ENCODE measurements at regions not wholly inside any gene's neighbourhood (a gene's known extent, or its start where the extent isn't known, plus 50 kb on each side); places are given as distances from the start of the nearest gene placed in this dataset.
A peak's percentile ranks its signal among the peaks of the same experiment; 100 is the strongest.

DNA sequence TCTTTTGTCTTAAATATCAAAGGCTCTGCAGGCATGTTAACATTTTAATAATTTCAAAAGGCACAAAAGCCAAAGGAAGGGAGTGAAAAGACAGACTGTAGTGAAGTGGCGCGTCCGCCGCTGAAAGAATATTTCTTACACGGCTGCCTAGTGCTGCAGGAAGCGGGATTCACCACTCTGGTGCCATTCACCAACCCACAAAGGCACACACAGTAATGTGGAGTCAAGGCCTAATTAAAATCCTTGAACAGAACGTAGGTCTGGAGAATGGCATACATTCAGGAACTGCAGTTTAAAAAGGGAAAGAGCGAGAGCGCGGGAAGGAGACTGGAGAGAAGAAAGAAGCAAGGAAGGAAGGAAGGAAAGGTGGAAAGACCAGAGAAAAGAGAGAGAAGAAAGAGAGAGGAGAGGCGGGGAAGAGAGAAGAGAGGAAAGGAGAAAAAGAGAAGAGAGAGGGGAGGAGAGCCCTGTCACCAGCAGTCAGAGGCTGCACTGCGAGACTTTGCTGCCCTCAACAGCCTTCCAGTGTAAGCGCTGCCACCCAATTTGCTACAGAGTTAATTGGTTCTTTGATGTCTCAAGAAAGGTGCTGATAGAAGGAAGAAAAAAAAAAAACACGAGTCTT, 554.0 kb downstream of the MDFIC start:
- DNase-seq (ENCODE audit: low spot score): peak; percentile 42

DNA sequence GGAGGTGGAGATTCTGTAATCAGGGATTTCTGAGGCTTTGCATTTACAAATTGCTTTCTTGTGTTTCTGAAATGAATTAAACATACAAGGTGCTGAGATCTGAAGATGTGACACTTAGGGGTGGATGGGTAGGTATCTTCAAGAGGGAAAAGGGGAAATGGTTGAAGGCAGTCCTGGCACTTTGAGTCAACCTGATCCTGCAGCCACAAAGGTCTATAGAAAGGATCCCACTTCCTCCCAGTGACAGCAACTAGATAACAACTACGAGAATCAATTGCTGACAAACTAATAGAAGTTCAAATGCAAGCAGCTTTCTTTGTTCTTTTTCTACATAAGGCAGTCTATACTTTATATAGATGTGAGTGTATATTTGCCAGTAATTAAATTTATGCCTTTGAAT, 553.3 kb downstream of the MDFIC start:
- no peak for DNase-seq (ENCODE audit: low spot score)

DNA sequence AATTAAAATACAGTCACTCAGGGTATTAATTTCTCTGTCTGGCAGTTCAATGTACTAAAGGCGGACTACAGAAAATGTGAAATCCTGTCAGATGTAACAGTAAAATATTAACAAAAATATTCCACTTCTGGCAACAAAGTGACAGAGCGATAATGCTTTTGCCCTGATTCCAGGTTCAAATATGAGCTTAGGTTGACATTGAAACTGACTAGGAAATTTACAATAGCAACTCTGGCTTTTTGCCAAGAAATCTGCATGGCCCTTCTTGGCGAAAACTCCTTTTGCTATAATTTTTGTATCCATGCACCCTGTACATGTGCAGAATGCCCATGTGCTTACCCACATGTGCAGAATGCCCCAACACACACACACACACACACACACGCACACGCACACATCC, 552.2 kb downstream of the MDFIC start:
- DNase-seq (ENCODE audit: low spot score): peak; percentile 6

DNA sequence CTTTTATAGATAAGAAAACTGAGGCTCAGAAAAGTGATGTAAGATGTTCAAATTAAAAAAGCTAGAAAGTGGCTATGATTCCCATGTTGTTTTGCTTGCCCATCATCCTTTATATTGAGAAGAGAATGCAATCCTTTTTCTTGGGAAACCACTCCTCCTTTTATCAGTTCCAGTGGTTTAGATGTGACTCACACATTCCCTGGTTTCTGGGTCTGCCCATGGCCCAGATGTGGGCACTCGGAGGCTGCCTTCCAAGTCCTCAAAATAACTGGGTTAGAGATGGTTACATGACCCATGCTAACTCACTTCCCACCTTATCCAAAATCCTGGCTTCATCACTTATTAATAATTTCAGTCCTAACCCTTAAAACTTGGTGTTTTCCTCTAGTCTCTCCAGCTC, 550.0 kb downstream of the MDFIC start:
- DNase-seq (ENCODE audit: low spot score): no peak

DNA sequence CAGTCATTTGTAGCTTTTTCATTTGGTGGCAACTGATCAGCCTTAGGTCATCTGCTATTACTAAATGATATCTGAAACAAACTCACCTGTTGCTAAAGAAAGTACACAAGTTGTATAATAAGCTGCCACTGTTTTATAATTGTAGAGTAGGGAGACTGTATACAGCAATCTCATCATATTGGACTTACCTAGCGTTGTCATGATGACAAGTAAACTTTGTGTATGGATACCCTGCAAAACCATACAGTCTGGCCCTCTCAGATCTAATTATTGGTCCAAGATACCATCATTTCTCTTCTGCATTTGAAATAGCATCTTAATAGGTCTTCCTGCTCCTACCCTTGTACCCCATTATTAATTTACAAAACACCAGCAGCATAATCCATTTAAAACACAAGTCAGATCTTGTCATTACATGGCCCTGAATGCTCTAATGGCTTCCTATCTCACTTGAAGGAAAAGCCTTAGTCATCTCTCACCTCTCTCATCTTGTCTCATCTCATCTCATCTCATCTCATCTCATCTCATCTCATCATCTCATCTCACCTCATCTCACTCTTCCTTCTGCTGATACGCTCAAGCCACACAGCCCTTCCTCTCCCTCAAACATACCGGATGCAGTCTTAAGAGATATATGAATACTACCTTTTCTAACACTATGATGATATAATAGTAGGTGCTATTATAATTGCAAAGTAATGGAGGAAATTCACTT, 540.6 kb downstream of the MDFIC start:
- DNase-seq (ENCODE audit: low spot score): no peak

DNA sequence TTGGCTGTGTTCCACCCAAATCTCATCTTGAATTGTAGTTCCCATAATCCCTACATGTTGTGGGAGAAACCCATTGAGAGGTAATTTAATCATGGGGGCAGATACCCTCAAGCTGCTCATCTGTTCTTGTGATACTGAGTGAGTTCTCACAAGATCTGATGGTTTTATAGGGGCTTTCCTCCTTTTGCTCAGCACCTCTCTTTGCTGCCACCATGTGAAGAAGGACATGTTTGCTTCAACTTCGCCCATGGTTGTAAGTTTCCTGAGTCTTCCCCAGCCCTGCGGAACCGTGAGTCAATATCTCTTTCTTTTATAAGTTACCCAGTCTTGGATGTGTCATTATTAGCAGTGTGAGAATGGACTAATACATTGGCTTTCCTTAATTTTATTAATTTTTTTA, 527.8 kb downstream of the MDFIC start:
- DNase-seq (ENCODE audit: low spot score): no peak

DNA sequence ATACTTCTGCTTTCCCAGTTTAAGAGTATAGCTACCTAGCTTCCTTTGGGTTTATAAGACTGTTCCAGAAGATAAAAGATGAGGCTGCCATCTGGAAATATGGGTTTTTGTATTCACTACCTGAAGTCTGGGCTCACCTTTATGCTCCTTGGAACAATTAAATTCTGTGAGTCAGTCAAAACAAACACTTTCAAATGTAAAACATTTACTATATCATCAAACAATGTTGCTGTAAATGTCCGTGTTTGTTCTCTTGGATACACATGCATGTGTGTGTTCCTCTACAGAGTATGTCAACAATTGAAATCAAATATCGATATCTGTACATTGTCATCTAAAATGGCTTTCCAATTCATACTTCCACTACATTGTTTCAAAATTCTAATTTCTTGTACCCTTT, 525.6 kb downstream of the MDFIC start:
- DNase-seq (ENCODE audit: low spot score): no peak

DNA sequence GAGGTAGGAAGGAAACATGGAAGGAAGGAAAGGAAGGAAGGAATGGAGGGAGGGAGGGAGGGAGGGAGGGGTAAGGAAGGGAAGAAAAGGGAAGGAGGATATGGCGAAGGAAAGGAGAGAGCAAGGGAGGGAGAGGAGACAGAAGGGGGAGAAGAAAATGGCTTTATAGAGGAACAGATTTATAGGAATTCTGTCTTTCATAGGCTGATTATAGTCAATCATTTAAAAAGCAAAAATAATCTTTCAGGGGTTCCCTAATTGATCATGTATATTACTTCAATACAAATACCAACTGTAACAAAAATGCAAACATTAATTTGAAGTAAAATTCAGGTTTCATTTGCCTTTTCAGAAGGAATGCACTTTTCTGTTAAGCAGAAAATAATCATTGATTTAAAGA, 519.1 kb downstream of the MDFIC start:
- DNase-seq (ENCODE audit: low spot score): no peak

DNA sequence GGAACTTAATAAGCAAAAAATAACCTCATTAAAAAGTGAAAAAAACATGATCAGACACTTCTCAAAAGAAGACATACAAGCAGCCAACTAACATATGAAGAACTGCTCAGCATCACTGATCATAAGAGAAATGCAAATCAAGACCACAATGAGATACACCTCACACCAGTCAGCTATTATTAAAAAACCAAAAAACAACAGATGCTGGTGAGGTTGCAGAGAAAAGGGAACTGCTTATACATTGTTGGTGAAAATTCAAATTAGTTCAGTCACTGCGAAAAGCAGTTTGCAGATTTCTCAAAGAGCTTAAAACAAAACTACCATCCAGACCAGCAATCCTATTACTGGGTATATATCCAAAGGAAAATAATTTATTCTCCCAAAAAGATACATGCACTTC, 513.3 kb downstream of the MDFIC start:
- DNase-seq (ENCODE audit: low spot score): no peak

DNA sequence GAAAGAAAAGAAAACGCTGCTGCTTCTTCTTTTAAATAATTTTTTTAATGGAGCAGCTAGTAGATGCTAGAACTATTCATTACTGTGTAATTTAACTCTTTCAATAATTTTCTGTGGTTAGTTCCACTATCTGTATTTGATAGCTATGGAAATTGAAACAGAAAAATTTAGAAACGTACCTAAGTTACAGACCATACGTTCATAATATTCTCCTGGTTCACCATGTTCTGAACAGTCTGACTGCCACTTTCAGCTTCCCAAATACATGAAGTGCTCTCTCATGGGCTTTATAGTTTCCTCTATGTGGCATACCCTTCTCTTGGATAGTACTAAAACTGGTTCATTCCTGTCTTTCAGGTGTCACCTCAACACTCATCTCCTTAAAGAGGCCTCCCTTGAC, 508.0 kb downstream of the MDFIC start:
- DNase-seq (ENCODE audit: low spot score): no peak

DNA sequence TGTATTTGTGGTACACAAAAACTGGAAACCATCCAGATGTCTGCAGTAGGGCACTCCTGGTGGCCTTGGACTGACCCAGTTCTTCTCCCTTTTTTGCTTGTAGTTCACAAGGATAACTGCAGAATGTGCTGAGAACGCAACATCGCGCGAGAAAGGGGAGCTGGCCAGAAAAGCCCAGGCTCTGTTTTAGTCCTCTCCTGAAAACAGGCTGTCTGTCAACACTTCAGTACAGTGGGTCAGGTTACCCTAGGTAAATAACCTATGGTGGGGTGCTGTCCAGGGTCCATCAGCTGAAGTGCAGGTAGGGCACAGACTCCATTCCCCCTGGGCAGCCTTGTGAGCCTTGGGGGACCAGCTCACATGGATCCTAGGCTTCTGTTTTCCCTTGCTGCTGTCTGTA, 495.8 kb downstream of the MDFIC start:
- no peak for DNase-seq (ENCODE audit: low spot score)

DNA sequence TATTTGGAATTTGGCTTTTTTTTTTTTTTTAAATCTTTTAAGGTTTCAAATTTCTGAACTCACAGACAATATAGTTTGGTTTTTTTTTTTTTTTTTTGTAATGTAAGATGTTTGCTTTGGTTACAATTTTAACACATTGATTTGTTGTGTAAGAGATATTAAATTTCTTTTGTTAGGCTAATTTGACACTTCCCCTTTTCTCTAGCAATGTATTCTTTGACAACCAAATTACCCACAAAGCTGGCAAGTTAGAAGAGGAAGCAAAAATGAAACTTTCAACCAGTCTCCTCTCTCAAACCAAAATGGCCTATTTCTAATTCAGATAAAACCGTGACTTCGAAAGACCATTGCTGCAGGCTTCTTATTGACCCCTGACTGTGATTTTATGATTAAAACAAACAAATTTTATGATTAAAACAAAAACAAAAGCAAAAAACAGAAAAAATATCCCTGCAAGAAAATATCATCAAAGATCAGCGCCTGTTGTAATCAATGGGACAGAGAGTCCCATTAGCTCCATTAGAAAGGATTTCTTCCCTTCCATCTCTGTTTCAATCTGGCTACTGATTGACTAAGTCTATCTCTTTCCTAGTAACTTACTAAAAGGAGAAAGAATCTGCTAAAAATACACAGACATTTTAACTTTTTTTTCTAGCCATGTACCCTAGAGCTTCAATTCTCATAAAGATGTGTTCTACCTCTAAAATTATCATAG, 489.2 kb downstream of the MDFIC start:
- DNase-seq (ENCODE audit: low spot score): peak; percentile 7

DNA sequence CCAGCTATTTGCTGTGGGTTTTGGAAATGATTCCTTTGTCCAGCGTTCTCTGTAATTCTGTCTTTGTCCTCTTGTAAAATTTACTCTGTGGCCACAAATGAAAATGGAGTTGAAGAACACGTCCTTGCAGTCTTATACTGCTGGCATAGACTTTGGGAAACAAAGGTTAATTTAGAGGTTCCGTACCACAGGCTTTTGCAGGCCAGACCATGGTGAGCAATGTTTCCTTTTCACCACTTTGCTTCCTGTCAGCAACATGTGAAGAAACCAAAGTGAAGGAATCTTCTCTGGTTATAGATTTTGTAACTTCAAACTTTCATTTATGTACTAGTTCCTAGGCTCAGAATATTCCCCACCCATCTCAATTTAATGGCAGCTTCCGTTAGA, 488.5 kb downstream of the MDFIC start:
- DNase-seq (ENCODE audit: low spot score): no peak

DNA sequence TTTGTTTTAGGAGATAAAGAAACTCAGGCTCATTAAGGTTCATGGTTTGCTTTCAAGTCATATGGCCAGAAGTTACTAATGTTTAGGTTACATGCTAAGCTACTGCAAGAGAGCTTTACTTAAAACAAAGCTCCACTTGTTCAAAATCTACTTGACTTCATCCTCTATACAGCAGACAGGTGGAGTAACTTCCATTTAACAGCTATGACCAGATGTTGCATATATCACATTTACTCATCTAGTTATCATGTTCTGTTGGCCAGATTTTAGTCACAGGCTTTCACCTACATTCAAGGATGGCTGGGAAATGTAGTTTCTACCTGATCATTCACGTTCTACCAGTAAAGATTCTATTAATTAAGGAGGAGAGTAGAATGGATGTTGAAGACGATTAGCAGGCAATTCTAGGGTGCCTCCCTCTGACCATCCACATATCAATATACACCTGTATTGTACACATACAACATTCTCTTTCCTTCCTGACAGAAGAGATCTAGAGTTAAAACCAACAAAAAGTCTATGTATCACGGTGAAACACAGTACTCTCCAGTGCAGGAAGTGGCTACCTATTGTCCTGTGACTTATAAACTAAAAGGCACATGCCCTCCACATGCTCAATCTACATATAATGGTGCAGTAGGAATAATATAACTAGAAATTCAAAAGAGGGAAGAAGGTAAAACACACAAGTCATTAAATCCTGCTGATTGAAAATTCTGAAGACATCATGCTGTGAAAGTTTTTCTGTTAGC, 488.0 kb downstream of the MDFIC start:
- DNase-seq (ENCODE audit: low spot score): no peak

DNA sequence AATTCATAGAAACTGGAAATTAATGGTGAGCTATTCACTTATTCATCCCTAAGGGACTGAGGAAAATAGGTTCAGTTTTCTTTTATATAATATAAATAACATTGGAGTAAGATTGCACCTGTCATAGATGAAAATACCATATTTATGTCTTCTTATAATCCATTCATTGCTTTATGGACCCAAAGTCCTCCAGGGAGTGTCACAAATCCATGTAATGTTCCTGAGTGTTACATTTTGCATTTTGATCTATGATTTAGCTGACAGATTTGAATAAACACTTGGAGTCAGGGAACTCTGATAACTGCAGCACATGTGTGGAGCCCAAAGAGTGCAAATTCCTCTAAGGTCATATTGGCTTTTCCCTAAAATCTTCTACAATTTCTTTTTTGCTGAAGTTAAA, 484.3 kb downstream of the MDFIC start:
- DNase-seq (ENCODE audit: low spot score): no peak

DNA sequence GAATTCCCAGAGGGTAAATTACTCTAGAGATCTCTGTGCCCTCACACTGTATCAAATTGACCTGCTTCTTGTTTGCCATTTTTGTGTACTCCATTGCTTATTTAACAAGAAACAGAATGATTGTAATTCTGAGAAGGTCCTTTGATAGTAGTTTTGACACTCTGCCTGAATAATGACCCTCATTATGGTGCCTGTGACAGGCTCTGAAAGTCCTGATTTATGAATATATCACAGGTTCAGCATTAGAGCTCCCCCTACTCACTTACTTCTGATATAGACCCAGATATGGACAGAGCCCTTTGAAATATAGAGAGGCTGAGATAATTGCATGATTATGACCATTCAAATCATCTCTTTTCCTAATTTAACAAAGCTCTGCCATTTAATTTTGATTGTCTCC, 465.2 kb downstream of the MDFIC start:
- DNase-seq (ENCODE audit: low spot score): no peak

DNA sequence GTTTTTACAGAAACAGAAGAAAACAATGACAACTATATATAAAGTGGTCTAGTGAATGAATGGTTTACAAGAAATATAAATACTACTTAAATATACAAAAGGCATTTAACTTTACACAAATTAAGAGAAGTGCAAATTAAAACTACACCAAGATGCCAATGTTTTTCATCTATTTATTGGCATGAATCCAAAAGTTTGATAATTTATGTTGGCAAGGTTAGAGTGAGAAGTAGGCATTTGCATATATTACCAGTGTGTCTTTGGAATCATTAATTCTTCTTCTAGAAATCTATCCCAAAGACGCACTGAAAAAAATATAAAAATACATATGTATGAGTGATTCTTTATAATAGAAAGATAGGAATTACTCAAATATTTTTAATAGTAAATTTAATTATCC, 457.4 kb downstream of the MDFIC start:
- DNase-seq (ENCODE audit: low spot score): no peak

DNA sequence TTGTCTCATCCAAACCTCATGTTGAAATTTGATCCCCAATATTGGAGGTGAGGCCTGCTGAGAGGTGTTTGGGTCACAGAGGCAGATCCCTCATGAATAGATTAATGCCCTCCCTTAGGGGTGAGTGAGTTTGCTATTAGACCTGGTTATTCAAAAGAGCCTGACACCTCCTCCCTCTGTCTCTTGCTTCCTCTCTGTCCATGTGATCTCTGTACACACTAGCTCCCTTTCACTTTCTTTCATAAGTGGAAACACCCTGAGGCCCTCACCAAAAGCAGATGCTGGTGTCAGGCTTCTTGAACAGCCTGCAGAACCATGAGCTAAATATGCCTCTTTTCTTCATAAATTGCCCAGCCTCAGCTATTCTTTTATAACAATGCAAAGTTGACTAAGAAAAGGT, 447.1 kb downstream of the MDFIC start:
- DNase-seq (ENCODE audit: low spot score): no peak

DNA sequence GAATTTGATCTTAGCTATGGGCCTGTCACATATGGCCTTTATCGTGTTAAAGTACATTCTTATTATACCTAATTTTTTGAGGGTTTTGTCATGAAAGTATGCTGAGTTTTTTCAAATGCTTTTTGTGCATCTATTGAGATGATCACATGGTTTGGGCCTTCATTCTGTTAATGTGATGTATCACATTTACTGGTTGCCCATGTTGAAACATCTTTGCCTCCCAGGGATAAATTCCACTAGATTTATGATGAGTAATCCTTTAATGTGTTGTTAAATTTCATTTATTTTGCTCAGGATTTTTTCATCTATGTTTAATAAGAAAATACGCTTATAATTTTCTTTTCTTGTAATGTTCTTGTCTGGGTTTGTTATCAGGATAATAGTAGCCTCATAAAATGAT, 442.0 kb downstream of the MDFIC start:
- no peak for DNase-seq (ENCODE audit: low spot score)

DNA sequence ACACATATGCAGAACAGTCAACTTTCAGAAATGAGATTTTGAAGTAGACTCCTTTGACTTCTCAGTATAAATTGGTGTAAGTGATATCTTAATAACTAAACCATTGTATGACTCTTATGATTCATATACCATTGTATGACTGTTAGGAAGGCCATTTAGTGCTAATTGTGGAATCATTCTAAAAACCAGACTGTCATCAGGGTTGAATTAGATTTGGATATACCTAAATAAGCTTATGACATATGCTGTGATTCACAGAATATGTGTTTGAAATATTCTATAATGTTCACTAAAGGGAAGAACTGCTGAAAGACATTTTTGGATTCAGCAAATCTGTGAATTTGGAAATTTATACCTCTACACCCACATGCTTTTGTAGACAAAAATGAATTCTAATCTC, 438.1 kb downstream of the MDFIC start:
- no peak for DNase-seq (ENCODE audit: low spot score)

DNA sequence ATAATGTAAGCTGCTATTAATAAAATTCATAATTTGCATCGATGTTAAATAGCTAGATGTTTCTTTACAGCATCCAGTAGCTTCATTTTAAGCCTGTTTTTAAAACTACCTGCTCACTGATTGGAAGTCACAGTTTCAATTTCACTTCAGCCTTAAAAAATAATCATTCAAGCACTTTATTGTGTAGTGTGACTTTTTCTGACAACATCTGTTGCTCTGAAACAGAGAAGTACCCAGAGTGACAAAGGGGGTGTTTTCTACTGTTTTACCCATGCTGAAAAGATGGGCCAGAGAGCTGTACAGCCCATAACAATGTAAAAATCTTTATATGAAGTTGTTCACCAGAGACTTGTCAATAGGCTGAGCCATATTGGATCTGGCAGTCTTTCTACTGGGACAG, 437.2 kb downstream of the MDFIC start:
- DNase-seq (ENCODE audit: low spot score): no peak

DNA sequence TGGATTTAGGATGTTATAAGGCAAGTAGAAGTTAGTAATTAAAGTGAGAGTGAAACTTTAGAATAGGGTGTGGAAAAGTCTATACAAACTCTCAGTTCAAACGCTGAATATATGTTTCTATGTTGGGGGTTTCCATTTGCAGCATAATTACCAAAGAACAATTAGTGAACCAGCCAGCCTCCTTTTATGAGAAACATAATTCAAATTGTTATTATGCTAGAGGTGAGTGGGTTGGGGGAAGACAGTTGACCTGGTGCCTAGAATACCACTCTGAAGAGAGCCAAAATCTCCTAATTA, 435.8 kb downstream of the MDFIC start:
- DNase-seq (ENCODE audit: low spot score): no peak

Measured in umbilical cord (tissue), 1 donor.